ENCODE measurements at regions not wholly inside any gene's neighbourhood (a gene's known extent, or its start where the extent isn't known, plus 50 kb on each side); places are given as distances from the start of the nearest gene placed in this dataset.

- H3K27ac ChIP-seq, result no peak overlapping the region
- H3K4me3 ChIP-seq, result no peak overlapping the region
- TF ChIP-seq CTCF (IDR thresholded peaks at IDR 0.05), result no peak
- no peak for DNase-seq (ENCODE audit: low spot score)
Measured at GRCh38 chr3:168424059-168424734, 328.5 kb upstream of the GOLIM4 start.

GRCh38 chr3:168422843-168423242 is 327.1 kb upstream of the GOLIM4 start:
- H3K4me3 ChIP-seq, result no peak overlapping the region
- DNase-seq (ENCODE audit: low spot score), result no peak
- no peak for TF ChIP-seq CTCF (IDR thresholded peaks at IDR 0.05)
- no peak overlapping the region for H3K27ac ChIP-seq

- H3K27ac ChIP-seq, result no peak overlapping the region
- DNase-seq (ENCODE audit: low spot score), result no peak
- H3K4me3 ChIP-seq, result no peak overlapping the region
- no peak for TF ChIP-seq CTCF (IDR thresholded peaks at IDR 0.05)
Measured at GRCh38 chr3:168419091-168419490, 323.4 kb upstream of the GOLIM4 start.

- DNase-seq (ENCODE audit: low spot score), result no peak
- Histone ChIP-seq H3K4me3 (no peak overlapping the region), H3K27ac (no peak overlapping the region)
- no peak for TF ChIP-seq CTCF (IDR thresholded peaks at IDR 0.05)
Measured at GRCh38 chr3:168417016-168417415, 321.3 kb upstream of the GOLIM4 start.

GRCh38 chr3:168416446-168416845 is 320.7 kb upstream of the GOLIM4 start:
- Histone ChIP-seq H3K4me3 (no peak overlapping the region), H3K27ac (no peak overlapping the region)
- no peak for DNase-seq (ENCODE audit: low spot score)
- TF ChIP-seq CTCF (IDR thresholded peaks at IDR 0.05), result no peak

GRCh38 chr3:168414149-168414548 is 318.4 kb upstream of the GOLIM4 start:
- Histone ChIP-seq H3K27ac (no peak overlapping the region), H3K4me3 (no peak overlapping the region)
- DNase-seq (ENCODE audit: low spot score), result no peak
- TF ChIP-seq CTCF (IDR thresholded peaks at IDR 0.05), result no peak

- no peak overlapping the region for H3K4me3 ChIP-seq
- TF ChIP-seq CTCF (IDR thresholded peaks at IDR 0.05), result no peak
- DNase-seq (ENCODE audit: low spot score), result no peak
Measured at GRCh38 chr3:168407381-168407780, 311.7 kb upstream of the GOLIM4 start.

More at GRCh38 chr3:168407381-168407780, 311.7 kb upstream of the GOLIM4 start:
- H3K27ac ChIP-seq, result no peak overlapping the region

All from coronary artery (tissue), 2 donors.